ENCODE measurements at regions not wholly inside any gene's neighbourhood (a gene's known extent, or its start where the extent isn't known, plus 50 kb on each side); places are given as distances from the start of the nearest gene placed in this dataset.
"Not testable (repeated sequence)": the region's sequence is repeated elsewhere in the genome, so short reads cannot be mapped to it uniquely, and the experiment has no call there.

DNA sequence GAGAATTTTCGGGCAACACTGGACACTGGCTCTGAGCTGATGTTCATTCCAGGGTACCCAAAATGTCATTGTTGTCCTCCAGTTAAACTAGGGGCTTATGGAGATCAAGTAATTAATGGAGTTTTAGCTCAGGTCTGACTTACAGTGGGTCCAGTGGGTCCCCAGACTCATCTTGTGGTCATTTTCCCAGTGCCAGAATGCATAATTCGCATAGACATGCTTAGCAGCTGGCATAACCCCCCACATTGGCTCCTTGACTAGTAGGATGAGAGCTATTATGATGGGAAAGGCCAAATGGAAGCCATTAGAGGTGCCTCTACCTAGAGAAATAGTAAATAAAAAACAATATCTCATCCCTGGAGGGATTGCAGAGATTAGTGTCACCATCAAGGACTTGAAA lies 818.9 kb downstream of the TMTC2 start:
- TF ChIP-seq, protein P1, sequence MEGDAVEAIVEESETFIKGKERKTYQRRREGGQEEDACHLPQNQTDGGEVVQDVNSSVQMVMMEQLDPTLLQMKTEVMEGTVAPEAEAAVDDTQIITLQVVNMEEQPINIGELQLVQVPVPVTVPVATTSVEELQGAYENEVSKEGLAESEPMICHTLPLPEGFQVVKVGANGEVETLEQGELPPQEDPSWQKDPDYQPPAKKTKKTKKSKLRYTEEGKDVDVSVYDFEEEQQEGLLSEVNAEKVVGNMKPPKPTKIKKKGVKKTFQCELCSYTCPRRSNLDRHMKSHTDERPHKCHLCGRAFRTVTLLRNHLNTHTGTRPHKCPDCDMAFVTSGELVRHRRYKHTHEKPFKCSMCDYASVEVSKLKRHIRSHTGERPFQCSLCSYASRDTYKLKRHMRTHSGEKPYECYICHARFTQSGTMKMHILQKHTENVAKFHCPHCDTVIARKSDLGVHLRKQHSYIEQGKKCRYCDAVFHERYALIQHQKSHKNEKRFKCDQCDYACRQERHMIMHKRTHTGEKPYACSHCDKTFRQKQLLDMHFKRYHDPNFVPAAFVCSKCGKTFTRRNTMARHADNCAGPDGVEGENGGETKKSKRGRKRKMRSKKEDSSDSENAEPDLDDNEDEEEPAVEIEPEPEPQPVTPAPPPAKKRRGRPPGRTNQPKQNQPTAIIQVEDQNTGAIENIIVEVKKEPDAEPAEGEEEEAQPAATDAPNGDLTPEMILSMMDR (IDR thresholded peaks at IDR 0.05) = no peak
- H3K4me1 ChIP-seq = no peaks in the 10 kb centered on the region
- H3K27ac ChIP-seq = no peak overlapping the region
- no peaks in the 10 kb centered on the region for H3K36me3 ChIP-seq
- H3K27me3 ChIP-seq = no peaks in the 10 kb centered on the region
- DNase-seq (no peak), ATAC-seq (no peak)
- no peak overlapping the region for H3K4me3 ChIP-seq
- H3K9me3 ChIP-seq = peaks cover 0 to 12% of the 10 kb centered on the region in 2 donors
- intact Hi-C loops (cut with DNase I) = no loop called here

DNA sequence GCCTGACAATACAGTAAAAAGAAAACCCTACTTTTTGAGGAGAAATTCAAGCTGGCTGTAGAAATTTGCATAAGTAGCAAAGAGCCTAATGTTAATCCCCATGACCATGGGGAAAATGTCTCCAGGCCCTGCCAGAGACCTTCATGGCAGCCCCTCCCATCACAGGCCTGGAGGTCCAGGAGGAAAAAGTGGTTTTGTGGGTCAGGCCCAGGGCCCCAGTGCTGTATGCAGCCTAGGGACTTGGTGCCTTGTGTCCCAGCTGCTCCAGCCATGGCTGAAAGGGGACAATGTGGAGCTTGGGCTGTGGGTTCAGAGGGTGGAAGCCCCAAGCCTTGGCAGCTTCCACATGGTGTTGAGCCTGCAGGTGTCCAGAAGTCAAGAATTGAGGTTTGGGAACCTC lies 813.2 kb downstream of the TMTC2 start:
- H3K4me1 ChIP-seq; H3K27ac ChIP-seq; H3K36me3 ChIP-seq; intact Hi-C loops (cut with DNase I); H3K27me3 ChIP-seq; H3K9me3 ChIP-seq; DNase-seq; ATAC-seq; H3K4me3 ChIP-seq: not testable (repeated sequence)

DNA sequence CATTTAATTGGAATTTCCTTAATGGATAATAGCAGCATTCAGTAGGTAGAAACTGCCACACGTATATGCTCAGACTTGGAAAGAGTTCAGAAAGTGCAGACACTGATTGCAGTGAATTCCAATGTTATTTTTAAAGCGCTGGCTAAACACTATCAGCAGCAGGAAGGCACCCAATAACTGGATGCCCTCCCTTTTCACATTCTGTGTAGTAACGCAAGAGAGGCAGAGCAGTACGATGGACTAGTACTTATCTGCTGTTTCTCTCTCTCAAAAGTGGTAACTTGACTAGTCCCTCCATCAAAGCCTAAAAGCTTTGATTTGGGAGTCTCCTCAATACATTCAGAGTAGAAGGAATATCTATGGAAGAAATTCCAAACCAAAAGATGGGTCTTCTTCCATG lies 791.0 kb downstream of the TMTC2 start:
- Histone ChIP-seq H3K9me3 (peaks cover 0 to 7% of the 10 kb centered on the region in 2 donors), H3K36me3 (no peaks in the 10 kb centered on the region), H3K4me1 (no peaks in the 10 kb centered on the region), H3K27me3 (no peaks in the 10 kb centered on the region), H3K4me3 (no peak overlapping the region), H3K27ac (no peak overlapping the region)
- TF ChIP-seq, protein P1 (IDR thresholded peaks at IDR 0.05) = no peak
- intact Hi-C loops (cut with DNase I) = no loop called here
- no peak for ATAC-seq
- no peak for DNase-seq

DNA sequence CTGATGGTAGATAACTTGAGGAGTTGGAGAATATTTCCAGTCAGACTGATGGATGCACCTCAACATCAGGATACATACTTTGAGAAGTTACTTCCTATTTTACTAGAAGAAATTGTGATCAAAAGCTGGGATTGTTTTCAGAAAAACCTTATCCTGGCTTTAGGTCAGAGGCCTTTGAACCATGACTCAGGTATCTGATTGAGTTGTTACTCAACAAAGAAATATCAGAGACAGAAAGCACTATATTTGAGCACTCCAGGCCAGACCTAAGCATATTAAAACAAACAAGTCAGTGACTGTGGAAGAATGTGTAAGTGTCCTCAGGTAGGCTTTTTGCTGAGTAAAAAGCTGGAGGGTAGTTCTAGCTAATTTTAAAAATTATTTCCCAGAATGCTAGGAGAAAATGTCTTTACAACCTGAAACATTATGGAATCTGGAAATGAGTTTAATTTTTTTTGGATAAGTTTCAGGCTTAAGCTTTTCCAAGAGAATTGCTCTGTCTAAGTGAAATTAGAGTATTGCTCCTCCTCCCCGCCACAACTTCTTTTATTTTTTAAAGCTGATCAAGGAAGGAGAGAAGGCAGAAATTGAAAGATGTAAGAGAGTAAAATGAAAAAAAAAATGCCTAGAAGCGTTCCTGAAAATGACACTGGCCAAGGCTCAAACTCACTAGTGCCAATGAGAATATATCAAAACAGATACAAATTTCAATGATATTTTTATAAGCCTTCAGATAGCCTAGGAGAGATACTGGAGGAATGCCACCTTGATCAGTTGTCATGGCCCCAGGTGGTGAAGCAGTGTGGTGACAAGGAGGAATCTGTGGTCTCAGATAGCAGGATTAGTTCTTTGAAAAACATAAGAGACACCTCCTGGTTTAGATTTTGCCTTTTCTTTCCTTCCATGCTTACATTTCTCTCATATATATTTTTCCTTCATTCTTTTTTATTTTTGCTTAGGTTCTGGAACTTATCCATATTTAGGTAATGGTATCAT lies 790.3 kb downstream of the TMTC2 start:
- TF ChIP-seq, protein P1 (IDR thresholded peaks at IDR 0.05) = no peak
- intact Hi-C loops (cut with DNase I) = no loop called here
- Histone ChIP-seq H3K27ac (no peak overlapping the region), H3K4me3 (no peak overlapping the region), H3K36me3 (no peaks in the 10 kb centered on the region), H3K27me3 (no peaks in the 10 kb centered on the region), H3K9me3 (peaks cover 0 to 3% of the 10 kb centered on the region in 2 donors), H3K4me1 (no peaks in the 10 kb centered on the region)
- ATAC-seq = no peak
- DNase-seq = no peak

DNA sequence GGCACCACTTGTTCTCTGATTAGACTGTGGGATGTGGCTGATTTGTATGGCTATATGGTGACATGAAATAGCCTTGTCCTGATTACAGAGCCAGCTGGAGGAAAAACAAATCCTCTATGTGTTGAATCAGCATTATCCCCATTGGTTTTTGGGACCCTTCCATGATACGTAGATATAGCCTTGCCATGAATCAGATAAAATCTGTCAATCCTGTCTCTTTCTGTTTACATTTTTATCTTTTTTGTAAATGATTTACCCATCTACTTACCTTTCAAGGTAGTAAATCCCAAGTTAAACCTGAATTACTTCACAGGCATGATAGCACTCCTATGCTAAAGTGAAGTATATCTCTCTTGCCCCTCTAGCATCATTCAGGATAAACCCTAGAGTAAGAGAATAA lies 789.3 kb downstream of the TMTC2 start:
- H3K4me1 ChIP-seq = no peaks in the 10 kb centered on the region
- no peaks in the 10 kb centered on the region for H3K9me3 ChIP-seq
- DNase-seq (no peak), ATAC-seq (no peak)
- intact Hi-C loops (cut with DNase I) = no loop called here
- H3K27ac ChIP-seq = no peak overlapping the region
- no peaks in the 10 kb centered on the region for H3K36me3 ChIP-seq
- no peak overlapping the region for H3K4me3 ChIP-seq
- H3K27me3 ChIP-seq = no peaks in the 10 kb centered on the region
- TF ChIP-seq, protein P1 (IDR thresholded peaks at IDR 0.05) = no peak
